B cell (primary cell): ENCODE measurements at regions not wholly inside any gene's neighbourhood (a gene's known extent, or its start where the extent isn't known, plus 50 kb on each side); places are given as distances from the start of the nearest gene placed in this dataset.

Experiments used
- ATAC-seq: fragments of 200-7000 bp; cut with Tn5 transposase; one replicate; pipeline ENCODE4 v1.10.0; 2021; ENCODE audit warnings: low read depth, mild to moderate bottlenecking, moderate number of reproducible peaks, moderate library complexity
- CTCF ChIA-PET: fragments of 350-600 bp; sonication (Branson Sonifier 250); formaldehyde crosslinking; loops from one replicate; lab custom pipeline; 2021; ENCODE audit warnings: antibody characterized with exemption, inconsistent platforms; lab: Charles Lee
- POLR2A ChIA-PET: fragments of 350-600 bp; sonication (Branson Sonifier 250); formaldehyde crosslinking; loops from one replicate; lab custom pipeline; 2021; ENCODE audit warnings: antibody characterized with exemption; lab: Charles Lee
- DNase-seq: peaks from one replicate; pipeline ENCODE4 v3.0.0; 2013
- H2AFZ ChIP-seq: 2 replicates; pipeline ENCODE4 v1.6.1; 2012; ENCODE audit warnings: mild to moderate bottlenecking, low read depth, low read length; ENCODE audit not compliant: insufficient read depth, poor library complexity, severe bottlenecking
- H3K27ac ChIP-seq, 2 donors: 1 replicate in 1 of 2; 2 replicates in 1 of 2; pipeline ENCODE4 v1.5.1; 2012 to 2013; ENCODE audit warnings: low read length in 2 of 2, mild to moderate bottlenecking in 2 of 2, moderate library complexity in 1 of 2
- H3K27me3 ChIP-seq, 4 experiments: fragments of 200-600 bp in 1 of 4; sonication (generic) in 1 of 4; replicated peaks in 1 of 4; 1 replicate in 2 of 4; 2 replicates in 2 of 4; pipeline versions ENCODE4 v1.6.1 to v1.7.0; 2013 to 2016; ENCODE audit warnings: low read length in 3 of 4, mild to moderate bottlenecking in 2 of 4, mixed read lengths in 1 of 4, moderate library complexity in 1 of 4; ENCODE audit not compliant: insufficient read depth in 4 of 4, control insufficient read depth in 3 of 4; ENCODE audit errors: control extremely low read depth in 1 of 4
- H3K36me3 ChIP-seq, 2 experiments: replicated peaks in 1 of 2; 1 replicate in 1 of 2; 2 replicates in 1 of 2; pipeline versions ENCODE4 v1.6.1 to v1.7.1; 2013; ENCODE audit warnings: low read length in 1 of 2; ENCODE audit not compliant: insufficient read depth in 2 of 2, control insufficient read depth in 1 of 2; ENCODE audit errors: control extremely low read depth in 1 of 2, extremely low read depth in 1 of 2
- H3K4me1 ChIP-seq, 2 donors: fragments of 200-600 bp in 1 of 2; sonication (generic) in 1 of 2; 1 replicate in 1 of 2; 2 replicates in 1 of 2; pipeline versions ENCODE4 v1.5.1 to v1.6.1; 2013 to 2017; ENCODE audit warnings: low read length in 2 of 2; ENCODE audit not compliant: control insufficient read depth in 2 of 2, insufficient read depth in 2 of 2
- H3K4me2 ChIP-seq: replicated peaks from 2 replicates; pipeline ENCODE3; 2012; ENCODE audit warnings: mild to moderate bottlenecking, low read depth, low read length; ENCODE audit not compliant: poor library complexity, severe bottlenecking
- H3K4me3 ChIP-seq, 5 experiments: fragments of 200-600 bp in 1 of 5; sonication (generic) in 1 of 5; 1 replicate in 3 of 5; 2 replicates in 2 of 5; pipeline versions ENCODE4 v1.5.1 to v1.7.0; 2011 to 2016; ENCODE audit warnings: low read length in 4 of 5, mild to moderate bottlenecking in 4 of 5, low read depth in 2 of 5, control low read depth in 1 of 5, moderate library complexity in 1 of 5; ENCODE audit not compliant: insufficient read depth in 1 of 5; ENCODE audit errors: control extremely low read depth in 1 of 5, extremely low read depth in 1 of 5
- H3K79me2 ChIP-seq: fragments of 200-600 bp; sonication (generic); one replicate; pipeline ENCODE4 v1.6.0; 2016; ENCODE audit warnings: low read length; ENCODE audit not compliant: control insufficient read depth, insufficient read depth
- H3K9ac ChIP-seq: fragments of 200-600 bp; sonication (generic); 2 replicates; pipeline ENCODE4 v1.6.1; 2017; ENCODE audit warnings: mild to moderate bottlenecking, low read length, moderate library complexity
- H3K9me3 ChIP-seq, 3 donors: one replicate each; pipeline versions ENCODE4 v1.6.1 to v1.7.1; 2013; ENCODE audit warnings: low read length in 2 of 3; ENCODE audit not compliant: control insufficient read depth in 2 of 3, insufficient read depth in 1 of 3; ENCODE audit errors: control extremely low read depth in 1 of 3
- H4K20me1 ChIP-seq: 2 replicates; pipeline ENCODE4 v1.6.0; 2012; ENCODE audit warnings: mild to moderate bottlenecking, low read length; ENCODE audit not compliant: insufficient read depth, control insufficient read depth, poor library complexity, severe bottlenecking
- H3K27ac Mint-ChIP-seq: one replicate; pipeline ENCODE4 v1.8.0; 2021; ENCODE audit warnings: mixed read lengths
- H3K27me3 Mint-ChIP-seq: one replicate; pipeline ENCODE4 v1.8.0; 2021; ENCODE audit warnings: mixed read lengths
- H3K4me1 Mint-ChIP-seq: one replicate; pipeline ENCODE4 v1.8.0; 2021; ENCODE audit warnings: mixed read lengths
- H3K4me3 Mint-ChIP-seq: one replicate; pipeline ENCODE4 v1.8.0; 2021; ENCODE audit warnings: mixed read lengths
- H3K9me3 Mint-ChIP-seq: one replicate; pipeline ENCODE4 v1.8.0; 2022; ENCODE audit warnings: mixed read lengths; ENCODE audit not compliant: insufficient read depth
- CTCF ChIP-seq: fragments of 200-600 bp; IDR thresholded peaks from one replicate; pipeline ENCODE4 v1.8.0; 2022; ENCODE audit warnings: antibody characterized with exemption, mild to moderate bottlenecking
- EZH2 ChIP-seq: IDR thresholded peaks from 2 replicates; pipeline ENCODE4 v1.6.1; 2012; ENCODE audit warnings: borderline replicate concordance, low read depth, mild to moderate bottlenecking, moderate library complexity, low read length; ENCODE audit not compliant: insufficient read depth, poor library complexity, severe bottlenecking
- WGBS: methylation state at CpG from one replicate; pipeline ENCODE4 v1.1.5; 2013; ENCODE audit warnings: missing lambda C conversion rate; ENCODE audit not compliant: insufficient coverage; 5-methylcytosine and 5-hydroxymethylcytosine counted together
- intact Hi-C: fragments of 100-400 bp; cut with micrococcal nuclease; formaldehyde crosslinking; loops from one replicate; pipeline ENCODE4 v1.10.0; 2022

GRCh38 chr6:20028562-20028961, 183.7 kb downstream of the MBOAT1 start:
- Mint-ChIP-seq H3K4me1 (peaks cover 11% of the 10 kb centered on the region), H3K27me3 (peaks cover 35% of the 10 kb centered on the region), H3K9me3 (no peaks in the 10 kb centered on the region), H3K27ac (no peak overlapping the region), H3K4me3 (no peak overlapping the region)
- CTCF ChIA-PET: no interaction called here
- Histone ChIP-seq H3K79me2 (no peaks in the 10 kb centered on the region), H3K27me3 (peaks cover 0 to 24% (median 6%) of the 10 kb centered on the region in 4 experiments), H3K9ac (no peak overlapping the region), H3K27ac (no peak overlapping the region), H3K9me3 (peaks cover 0 to 8% (median 0%) of the 10 kb centered on the region in 3 donors), H3K36me3 (no peaks in the 10 kb centered on the region), H3K4me2 (no peak overlapping the region), H4K20me1 (no peaks in the 10 kb centered on the region), H3K4me1 (peaks cover 10 to 12% of the 10 kb centered on the region in 2 donors), H2AFZ (no peak overlapping the region), H3K4me3 (no peak overlapping the region)
- DNase-seq: no peak
- no peak for ATAC-seq
- intact Hi-C loops: no loop called here
- POLR2A ChIA-PET: no interaction called here
- WGBS: 81% methylated on average over 3 of the region's 4 CpGs
- TF ChIP-seq CTCF: no peak
- no peak for TF ChIP-seq EZH2

- H3K27me3 ChIP-seq: peaks cover 0 to 12% (median 4%) of the 10 kb centered on the region in 4 experiments
- Mint-ChIP-seq H3K4me1 (no peaks in the 10 kb centered on the region), H3K4me3 (no peak overlapping the region), H3K9me3 (no peaks in the 10 kb centered on the region), H3K27me3 (peaks cover 23% of the 10 kb centered on the region), H3K27ac (no peak overlapping the region)
- peaks cover 0 to 8% (median 0%) of the 10 kb centered on the region in 3 donors for H3K9me3 ChIP-seq
- H3K4me2 ChIP-seq: no peak overlapping the region
- no peak overlapping the region for H3K27ac ChIP-seq
- ATAC-seq (no peak), DNase-seq (no peak)
- no peak overlapping the region for H3K4me3 ChIP-seq
- no peaks in the 10 kb centered on the region for H3K79me2 ChIP-seq
- TF ChIP-seq CTCF (no peak), EZH2 (no peak)
- no peak overlapping the region for H3K9ac ChIP-seq
- POLR2A ChIA-PET: no interaction called here
- no peaks in the 10 kb centered on the region for H4K20me1 ChIP-seq
- CTCF ChIA-PET: no interaction called here
- H3K4me1 ChIP-seq: no peaks in the 10 kb centered on the region
- no CpG with 5 or more reads among the region's 3 CpGs for WGBS
- intact Hi-C loops: no loop called here
- H2AFZ ChIP-seq: no peak overlapping the region
- H3K36me3 ChIP-seq: no peaks in the 10 kb centered on the region
Measured at GRCh38 chr6:20029979-20030378, 182.3 kb downstream of the MBOAT1 start.
